Activated T-cell treated with anti-CD3 and anti-CD28 coated beads for 1 hour (primary cell): ENCODE measurements at regions not wholly inside any gene's neighbourhood (a gene's known extent, or its start where the extent isn't known, plus 50 kb on each side); places are given as distances from the start of the nearest gene placed in this dataset.

ENCODE experiments used
- DNase-seq: peaks from one replicate; pipeline ENCODE4 v3.0.0-alpha.2; 2020; ENCODE audit warnings: low read depth

- no peak for DNase-seq
These were observed 63.6 kb upstream of the NAA20 start for GRCh38 chr20:19953606-19954005.

GRCh38 chr20:19956976-19957375 lies 60.2 kb upstream of the NAA20 start:
- no peak for DNase-seq

GRCh38 chr20:19958219-19958618 lies 58.9 kb upstream of the NAA20 start:
- DNase-seq = no peak

GRCh38 chr20:19958928-19959327 lies 58.2 kb upstream of the NAA20 start:
- no peak for DNase-seq

- no peak for DNase-seq
These were observed 56.4 kb upstream of the NAA20 start for GRCh38 chr20:19960745-19961144.

GRCh38 chr20:19961293-19961692 lies 55.9 kb upstream of the NAA20 start:
- no peak for DNase-seq

GRCh38 chr20:19962958-19963357 lies 54.2 kb upstream of the NAA20 start:
- DNase-seq = no peak

GRCh38 chr20:19964289-19965265 lies 52.6 kb upstream of the NAA20 start:
- no peak for DNase-seq

- no peak for DNase-seq
These were observed 50.3 kb upstream of the NAA20 start for GRCh38 chr20:19966840-19967239.
